ENCODE measurements at regions not wholly inside any gene's neighbourhood (a gene's known extent, or its start where the extent isn't known, plus 50 kb on each side); places are given as distances from the start of the nearest gene placed in this dataset.

- TF ChIP-seq CTCF (IDR thresholded peaks at IDR 0.05; ENCODE audit: low read depth, low read length, missing input control), result no peak
- TF ChIP-seq ZBTB33 (IDR thresholded peaks at IDR 0.05), result no peak
These were observed 2163.1 kb upstream of the PCDH20 start for GRCh38 chr13:63578796-63579195.

Measured in liver (tissue), 2 donors.